ENCODE measurements at regions not wholly inside any gene's neighbourhood (a gene's known extent, or its start where the extent isn't known, plus 50 kb on each side); places are given as distances from the start of the nearest gene placed in this dataset.

DNA sequence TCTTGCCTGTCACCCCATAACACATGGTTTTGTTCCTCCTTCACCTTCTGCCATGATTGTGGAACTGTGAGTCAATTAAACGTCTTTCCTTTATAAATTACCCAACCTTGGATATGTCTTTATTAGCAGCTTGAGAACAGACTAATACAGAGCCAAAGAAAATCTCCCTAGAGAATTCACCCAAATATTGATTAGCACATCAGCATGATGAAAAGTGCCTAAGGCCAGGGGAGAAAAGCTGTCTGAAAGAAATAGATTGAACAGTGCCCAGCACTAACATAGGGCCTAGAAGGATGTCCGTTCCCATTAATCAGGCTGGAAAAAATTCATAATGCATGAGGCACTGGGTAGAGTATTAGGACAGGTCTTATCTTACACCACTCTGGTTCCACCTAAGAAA lies 111.9 kb upstream of the CALN1 start:
- TF ChIP-seq CTCF (IDR thresholded peaks at IDR 0.05; ENCODE audit: low read depth, low read length) = no peak
- no peaks in the 10 kb centered on the region for H3K36me3 ChIP-seq
- DNase-seq = no peak
- H3K4me1 ChIP-seq = no peaks in the 10 kb centered on the region
- H3K4me3 ChIP-seq (ENCODE audit: low read depth, low read length) = no peak overlapping the region
- H3K27me3 ChIP-seq = no peaks in the 10 kb centered on the region
- H3K9me3 ChIP-seq = no peaks in the 10 kb centered on the region

DNA sequence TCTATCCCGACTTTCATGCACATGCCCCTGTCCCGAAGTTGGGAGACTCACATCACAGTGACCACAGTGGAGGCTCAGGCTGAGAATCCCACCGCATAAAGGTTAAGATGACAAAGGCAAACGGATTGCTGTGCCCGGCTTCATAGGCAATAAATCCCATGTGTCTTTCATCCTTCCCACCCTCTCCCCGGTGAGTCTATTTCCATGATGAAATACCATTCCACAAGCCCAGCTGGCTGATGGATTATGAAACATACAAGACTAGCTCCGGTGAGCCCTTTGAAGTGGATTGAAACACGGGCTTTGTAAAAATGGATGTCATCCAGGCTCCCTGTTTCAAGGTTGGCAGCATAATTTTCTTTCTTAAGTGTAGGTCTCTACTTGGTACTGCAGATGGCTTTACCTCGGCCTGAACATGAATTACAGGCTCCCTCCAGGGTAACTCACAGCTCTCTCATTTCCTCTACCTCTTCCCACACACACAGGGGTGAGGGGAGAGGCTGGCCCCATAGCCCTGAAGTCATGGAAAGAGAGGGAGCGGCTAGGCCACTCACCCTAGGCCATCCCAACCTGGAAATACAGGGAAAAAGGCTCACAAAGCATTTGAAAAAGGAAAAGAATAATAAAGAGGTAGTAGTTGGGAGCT lies 92.0 kb upstream of the CALN1 start:
- no peaks in the 10 kb centered on the region for H3K27me3 ChIP-seq
- DNase-seq = no peak
- no peaks in the 10 kb centered on the region for H3K36me3 ChIP-seq
- TF ChIP-seq CTCF (IDR thresholded peaks at IDR 0.05; ENCODE audit: low read depth, low read length) = no peak
- no peaks in the 10 kb centered on the region for H3K4me1 ChIP-seq
- no peaks in the 10 kb centered on the region for H3K9me3 ChIP-seq
- no peak overlapping the region for H3K4me3 ChIP-seq (ENCODE audit: low read depth, low read length)

- no peak for TF ChIP-seq CTCF (IDR thresholded peaks at IDR 0.05; ENCODE audit: low read depth, low read length)
- DNase-seq = no peak
- Histone ChIP-seq H3K4me1 (no peaks in the 10 kb centered on the region), H3K36me3 (no peaks in the 10 kb centered on the region), H3K4me3 (ENCODE audit: low read depth, low read length) (no peak overlapping the region), H3K9me3 (no peaks in the 10 kb centered on the region), H3K27me3 (no peaks in the 10 kb centered on the region)
Measured at GRCh38 chr7:72503644-72504043, 91.5 kb upstream of the CALN1 start.

DNA sequence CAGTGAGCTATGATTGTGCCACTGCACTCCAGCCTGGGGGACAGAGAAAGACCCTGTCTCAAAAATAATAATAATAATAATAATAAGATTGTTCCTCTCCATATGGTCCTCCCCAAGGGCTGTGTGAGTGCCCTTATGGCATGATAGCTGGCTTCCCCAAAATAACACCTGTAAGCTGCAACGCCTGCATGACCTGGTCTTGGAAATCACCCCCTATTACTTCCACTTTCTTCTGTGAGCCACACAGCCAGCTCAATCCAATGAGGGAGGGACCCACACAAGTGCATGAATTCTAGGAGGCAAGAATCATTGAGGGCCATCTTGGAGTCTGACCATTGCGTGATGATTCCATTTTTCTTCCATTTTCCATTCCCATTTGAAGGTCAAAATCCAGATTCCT lies 82.7 kb upstream of the CALN1 start:
- DNase-seq = no peak
- no peaks in the 10 kb centered on the region for H3K9me3 ChIP-seq

DNA sequence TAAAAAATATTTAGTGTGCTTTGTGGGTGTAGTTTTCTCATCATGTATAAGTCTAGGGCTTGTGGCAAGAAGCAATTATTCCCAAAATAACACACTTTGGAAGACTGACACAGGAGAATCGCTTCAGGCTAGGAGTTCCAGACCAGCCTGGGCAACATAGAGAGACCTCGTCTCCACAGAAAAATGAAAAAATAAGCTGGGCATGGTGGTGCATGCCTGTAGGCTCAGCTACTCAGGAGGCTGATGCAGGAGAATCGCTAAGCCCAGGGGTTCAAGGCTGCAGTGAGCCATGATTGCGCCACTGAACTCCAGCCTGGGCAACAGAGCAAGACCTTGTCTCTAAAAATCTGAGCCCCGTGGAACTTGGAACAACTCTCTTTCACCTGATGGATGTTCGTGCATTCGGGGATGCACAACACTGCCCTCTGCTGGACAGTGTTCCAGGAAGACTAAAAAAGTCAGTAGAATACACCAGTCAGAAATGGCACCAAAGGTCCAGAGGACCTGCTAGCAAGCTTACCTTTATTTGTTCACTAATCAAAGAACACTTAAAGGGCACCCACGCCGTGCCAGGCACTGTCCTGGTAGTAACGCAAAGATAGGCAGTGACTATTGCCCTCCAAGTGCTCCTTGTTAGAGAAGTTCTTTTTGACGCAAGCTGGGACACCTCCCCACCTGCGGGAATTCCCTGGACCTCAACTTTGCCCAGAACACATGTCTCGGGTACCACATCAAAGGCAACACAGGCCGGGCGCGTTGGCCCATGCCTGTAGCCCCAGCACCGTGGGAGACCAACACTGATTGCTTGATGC lies 81.9 kb upstream of the CALN1 start:
- no peaks in the 10 kb centered on the region for H3K9me3 ChIP-seq
- DNase-seq = peak; percentile 77
- peak; percentile 83 for TF ChIP-seq CTCF (IDR thresholded peaks at IDR 0.05; ENCODE audit: low read depth, low read length)
- no peaks in the 10 kb centered on the region for H3K36me3 ChIP-seq
- no peak overlapping the region for H3K4me3 ChIP-seq (ENCODE audit: low read depth, low read length)
- no peaks in the 10 kb centered on the region for H3K4me1 ChIP-seq
- H3K27me3 ChIP-seq = no peaks in the 10 kb centered on the region

More for the DNA sequence above, 82.7 kb upstream of the CALN1 start:
- Histone ChIP-seq H3K4me3 (ENCODE audit: low read depth, low read length) (no peak overlapping the region), H3K4me1 (no peaks in the 10 kb centered on the region), H3K36me3 (no peaks in the 10 kb centered on the region), H3K27me3 (no peaks in the 10 kb centered on the region)
- no peak for TF ChIP-seq CTCF (IDR thresholded peaks at IDR 0.05; ENCODE audit: low read depth, low read length)

DNA sequence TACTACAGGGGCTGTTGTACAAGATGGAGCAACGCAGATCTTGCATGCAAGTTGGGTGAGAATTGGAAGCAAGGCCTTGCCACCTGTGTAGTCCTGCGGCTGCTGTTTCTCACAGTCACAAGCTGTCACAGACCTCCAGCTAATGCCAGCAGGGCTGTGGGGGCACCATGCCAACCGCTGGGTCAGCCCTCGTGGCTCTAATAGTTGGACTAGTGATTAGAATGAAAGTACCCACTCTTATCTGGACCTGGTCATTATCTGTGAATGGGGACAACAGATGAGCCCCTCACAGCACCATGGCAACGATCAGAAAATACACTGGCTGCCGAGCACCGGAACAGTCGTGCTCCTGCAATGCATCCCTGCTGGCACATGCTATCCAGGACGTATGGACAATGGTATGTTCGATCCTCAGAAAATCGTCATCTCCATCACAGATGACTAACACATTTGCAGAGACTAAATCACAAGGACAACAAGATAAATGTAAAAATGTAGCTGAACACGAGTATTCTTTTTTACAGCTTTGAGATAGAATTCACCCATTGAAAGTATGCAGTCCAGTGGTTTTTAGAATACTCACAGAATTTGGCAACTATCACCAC lies 80.4 kb upstream of the CALN1 start:
- no peak for TF ChIP-seq CTCF (IDR thresholded peaks at IDR 0.05; ENCODE audit: low read depth, low read length)
- H3K36me3 ChIP-seq = no peaks in the 10 kb centered on the region
- DNase-seq = peak; percentile 14
- no peaks in the 10 kb centered on the region for H3K4me1 ChIP-seq
- H3K27me3 ChIP-seq = no peaks in the 10 kb centered on the region
- H3K4me3 ChIP-seq (ENCODE audit: low read depth, low read length) = no peak overlapping the region
- no peaks in the 10 kb centered on the region for H3K9me3 ChIP-seq
